ENCODE measurements at regions not wholly inside any gene's neighbourhood (a gene's known extent, or its start where the extent isn't known, plus 50 kb on each side); places are given as distances from the start of the nearest gene placed in this dataset.

DNA sequence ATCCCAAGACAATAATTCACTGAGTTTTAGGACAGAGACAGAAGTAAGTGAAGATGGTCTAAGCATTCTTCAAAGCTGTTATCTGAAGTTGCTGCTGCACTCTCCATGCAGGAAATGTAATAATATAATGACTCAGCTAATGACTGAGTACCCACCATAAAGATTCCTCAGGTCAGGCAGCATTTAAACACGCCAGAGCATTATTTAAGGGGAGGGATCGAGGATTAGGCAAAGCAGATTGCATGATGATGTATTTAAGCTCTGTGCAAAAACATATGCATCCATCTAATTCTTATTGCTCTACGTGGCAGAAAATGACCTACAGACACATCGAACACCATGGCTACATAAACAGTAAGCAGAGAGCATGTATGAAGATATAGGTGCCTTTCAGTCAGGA is 216.4 kb downstream of the UNC5CL start (continued):
- TF ChIP-seq SMC3 (IDR thresholded peaks at IDR 0.05; ENCODE audit: low read length) (no peak), FIP1L1 (IDR thresholded peaks at IDR 0.05; ENCODE audit: borderline replicate concordance, insufficient read depth, low read depth, low read length) (no peak), MEIS2 (CRISPR knock-in tag; IDR thresholded peaks at IDR 0.05) (no peak), PAF1 (CRISPR knock-in tag; IDR thresholded peaks at IDR 0.05) (no peak), ZNF44 (CRISPR knock-in tag; IDR thresholded peaks at IDR 0.05) (no peak), ZFX (CRISPR knock-in tag; IDR thresholded peaks at IDR 0.05; ENCODE audit: low read depth) (no peak), YEATS2 (CRISPR knock-in tag; IDR thresholded peaks at IDR 0.05; ENCODE audit: borderline replicate concordance) (no peak)
- TF ChIP-seq, protein P1, sequence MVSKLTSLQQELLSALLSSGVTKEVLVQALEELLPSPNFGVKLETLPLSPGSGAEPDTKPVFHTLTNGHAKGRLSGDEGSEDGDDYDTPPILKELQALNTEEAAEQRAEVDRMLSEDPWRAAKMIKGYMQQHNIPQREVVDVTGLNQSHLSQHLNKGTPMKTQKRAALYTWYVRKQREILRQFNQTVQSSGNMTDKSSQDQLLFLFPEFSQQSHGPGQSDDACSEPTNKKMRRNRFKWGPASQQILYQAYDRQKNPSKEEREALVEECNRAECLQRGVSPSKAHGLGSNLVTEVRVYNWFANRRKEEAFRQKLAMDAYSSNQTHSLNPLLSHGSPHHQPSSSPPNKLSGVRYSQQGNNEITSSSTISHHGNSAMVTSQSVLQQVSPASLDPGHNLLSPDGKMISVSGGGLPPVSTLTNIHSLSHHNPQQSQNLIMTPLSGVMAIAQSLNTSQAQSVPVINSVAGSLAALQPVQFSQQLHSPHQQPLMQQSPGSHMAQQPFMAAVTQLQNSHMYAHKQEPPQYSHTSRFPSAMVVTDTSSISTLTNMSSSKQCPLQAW (CRISPR knock-in tag; IDR thresholded peaks at IDR 0.05), result no peak

DNA sequence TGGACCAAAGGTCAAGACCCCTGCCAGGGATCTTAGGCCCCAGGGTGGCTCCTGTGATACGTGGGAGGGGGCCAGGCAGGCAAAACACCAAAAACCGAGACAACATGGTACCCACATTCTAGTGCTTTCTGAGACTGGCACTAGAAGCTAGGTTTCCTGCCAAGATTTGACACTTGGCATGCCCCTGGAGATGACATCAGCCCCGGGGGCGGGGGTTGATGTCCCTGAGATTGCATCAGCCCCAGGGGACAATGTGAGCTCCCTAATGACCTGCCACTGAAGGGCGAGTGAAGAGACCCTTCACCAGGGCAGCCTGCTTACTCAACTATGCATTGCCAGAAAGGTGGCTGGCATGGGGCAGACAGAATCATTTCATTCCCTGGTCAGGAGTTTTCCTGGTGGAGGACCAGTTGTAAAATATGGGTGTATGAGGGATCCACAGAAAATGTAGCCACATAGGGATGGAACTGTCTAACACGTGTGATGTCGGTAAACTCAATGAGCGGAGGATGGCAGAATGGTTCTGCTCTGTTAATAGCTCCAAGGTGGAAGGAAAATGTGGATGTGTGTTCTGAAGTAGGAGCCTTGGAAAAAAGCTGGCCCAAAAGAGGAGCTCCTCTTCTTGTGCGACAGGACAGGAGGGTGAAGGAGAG is 219.7 kb downstream of the UNC5CL start:
- Histone ChIP-seq H3K9me3 (ENCODE audit: low read length) (no peaks in the 10 kb centered on the region), H3K27me3 (ENCODE audit: control insufficient read depth in 1 of 2, insufficient read depth in 2 of 2, low read length in 2 of 2) (no peaks in the 10 kb centered on the region), H3K4me2 (ENCODE audit: low read depth, low read length) (no peak overlapping the region), H3K27ac (ENCODE audit: extremely low read length, insufficient read depth, low read length) (no peak overlapping the region), H2AFZ (ENCODE audit: low read length) (no peak overlapping the region), H3K79me2 (ENCODE audit: insufficient read depth, low read length) (no peaks in the 10 kb centered on the region), H3K9ac (ENCODE audit: insufficient read depth, low read depth, low read length) (no peak overlapping the region), H3K36me3 (replicated peaks in 1 of 2; ENCODE audit: control insufficient read depth in 1 of 2, insufficient read depth in 2 of 2, low read length in 2 of 2) (no peaks in the 10 kb centered on the region), H4K20me1 (ENCODE audit: insufficient read depth, low read length) (no peaks in the 10 kb centered on the region), H3K4me1 (ENCODE audit: insufficient read depth, low read length) (no peaks in the 10 kb centered on the region), H3K4me3 (replicated peaks in 1 of 3; ENCODE audit: insufficient read depth in 1 of 3, low read depth in 2 of 3, low read length in 3 of 3) (no peak overlapping the region)
- ATAC-seq (no peak), DNase-seq (ENCODE audit: low spot score) (no peak), FAIRE-seq (no peak)
- TF ChIP-seq, protein P2, sequence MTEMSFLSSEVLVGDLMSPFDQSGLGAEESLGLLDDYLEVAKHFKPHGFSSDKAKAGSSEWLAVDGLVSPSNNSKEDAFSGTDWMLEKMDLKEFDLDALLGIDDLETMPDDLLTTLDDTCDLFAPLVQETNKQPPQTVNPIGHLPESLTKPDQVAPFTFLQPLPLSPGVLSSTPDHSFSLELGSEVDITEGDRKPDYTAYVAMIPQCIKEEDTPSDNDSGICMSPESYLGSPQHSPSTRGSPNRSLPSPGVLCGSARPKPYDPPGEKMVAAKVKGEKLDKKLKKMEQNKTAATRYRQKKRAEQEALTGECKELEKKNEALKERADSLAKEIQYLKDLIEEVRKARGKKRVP (CRISPR knock-in tag; IDR thresholded peaks at IDR 0.05), result peak in 1 of 2 experiments; percentile 58; a peak in 1 of 4 replicates
- TF ChIP-seq IRF2 (CRISPR knock-in tag; IDR thresholded peaks at IDR 0.05), result no peak
- ChIA-PET POLR2A (no interaction called here), CTCF (ENCODE audit: low intra/inter-chr PET ratio, low total read pairs) (no interaction called here)
- WGBS (ENCODE audit: low lambda C conversion rate), result 35% methylated on average over 8 of the region's 9 CpGs
- intact Hi-C loops (cut with micrococcal nuclease; ENCODE audit: unreplicated experiment), result no loop called here
- in situ Hi-C loops (cut with HindIII; ENCODE audit: extremely low pct_ligation_motif_present, low pct_unique_long_range_greater_than_20kb), result no loop called here
- no TSS peak for BruUV-seq (replicated peaks)
